ENCODE measurements at regions not wholly inside any gene's neighbourhood (a gene's known extent, or its start where the extent isn't known, plus 50 kb on each side); places are given as distances from the start of the nearest gene placed in this dataset.

DNA sequence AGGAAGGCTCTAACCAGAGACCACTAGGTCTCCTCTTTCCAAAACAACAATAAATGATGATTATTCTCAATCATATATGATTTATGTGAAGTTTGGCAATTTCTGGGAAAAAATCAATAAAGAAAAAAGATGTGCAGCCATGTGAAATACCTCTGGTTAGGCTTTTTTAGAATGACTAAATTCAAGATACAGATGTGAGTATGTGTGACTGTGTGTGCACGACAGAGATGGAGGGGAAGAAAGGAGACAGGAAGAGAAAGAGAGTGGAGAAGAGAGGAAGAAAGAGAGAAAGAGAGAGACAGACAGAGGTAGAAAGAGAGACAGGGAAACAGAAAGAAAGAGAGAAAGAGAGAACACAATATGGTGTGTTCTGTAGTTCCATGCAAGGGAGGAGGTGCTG is 558.6 kb upstream of the CDH5 start:
- no peak for TF ChIP-seq EZH2 (IDR thresholded peaks at IDR 0.05)
- no peak for TF ChIP-seq POLR2AphosphoS5 (IDR thresholded peaks at IDR 0.05; ENCODE audit: borderline replicate concordance, low read depth, low read length)
- TF ChIP-seq FOXP2 (optimal IDR thresholded peaks at IDR 0.05; ENCODE audit: control extremely low read depth, extremely low read length, insufficient read depth), result no peak
